Glomerular visceral epithelial cell (primary cell): ENCODE measurements at regions not wholly inside any gene's neighbourhood (a gene's known extent, or its start where the extent isn't known, plus 50 kb on each side); places are given as distances from the start of the nearest gene placed in this dataset.
"Not testable (repeated sequence)": the region's sequence is repeated elsewhere in the genome, so short reads cannot be mapped to it uniquely, and the experiment has no call there.

Experiments used
- DNase-seq: peaks from one replicate; pipeline ENCODE4 v3.0.0-alpha.2; 2016; ENCODE audit errors: extremely low spot score

- no peak for DNase-seq
These were observed 1376.2 kb upstream of the CDH9 start for GRCh38 chr5:28414619-28415018.

- no peak for DNase-seq
These were observed 1370.3 kb upstream of the CDH9 start for GRCh38 chr5:28408651-28409050.

- peak; percentile 86 for DNase-seq
These were observed 1369.8 kb upstream of the CDH9 start for GRCh38 chr5:28408186-28408585.

- no peak for DNase-seq
These were observed 1366.1 kb upstream of the CDH9 start for GRCh38 chr5:28404363-28405071.

- no peak for DNase-seq
These were observed 1365.5 kb upstream of the CDH9 start for GRCh38 chr5:28403846-28404245.

GRCh38 chr5:28402590-28403301 is 1364.4 kb upstream of the CDH9 start:
- DNase-seq: no peak

GRCh38 chr5:28400076-28400475 is 1361.7 kb upstream of the CDH9 start:
- no peak for DNase-seq

- no peak for DNase-seq
These were observed 1360.8 kb upstream of the CDH9 start for GRCh38 chr5:28399211-28399610.

GRCh38 chr5:28398185-28398584 is 1359.8 kb upstream of the CDH9 start:
- no peak for DNase-seq

GRCh38 chr5:28397502-28397941 is 1359.1 kb upstream of the CDH9 start:
- DNase-seq: peak; percentile 64

- no peak for DNase-seq
These were observed 1352.9 kb upstream of the CDH9 start for GRCh38 chr5:28391277-28391676.

GRCh38 chr5:28390341-28390740 is 1352.0 kb upstream of the CDH9 start:
- DNase-seq: no peak

- DNase-seq: not testable (repeated sequence)
These were observed 1351.3 kb upstream of the CDH9 start for GRCh38 chr5:28389727-28390126.

GRCh38 chr5:28388428-28388827 is 1350.0 kb upstream of the CDH9 start:
- no peak for DNase-seq

GRCh38 chr5:28386712-28387111 is 1348.3 kb upstream of the CDH9 start:
- DNase-seq: no peak

GRCh38 chr5:28380167-28380566 is 1341.8 kb upstream of the CDH9 start:
- no peak for DNase-seq

- DNase-seq: peak; percentile 23
These were observed 1336.1 kb upstream of the CDH9 start for GRCh38 chr5:28374492-28374967.

GRCh38 chr5:28370896-28371295 is 1332.5 kb upstream of the CDH9 start:
- no peak for DNase-seq

- DNase-seq: peak; percentile 5
These were observed 1331.0 kb upstream of the CDH9 start for GRCh38 chr5:28369418-28369817.

- DNase-seq: no peak
These were observed 1317.4 kb upstream of the CDH9 start for GRCh38 chr5:28355831-28356230.

- no peak for DNase-seq
These were observed 1308.3 kb upstream of the CDH9 start for GRCh38 chr5:28346696-28347095.

GRCh38 chr5:28344836-28345433 is 1306.5 kb upstream of the CDH9 start:
- peak; percentile 7 for DNase-seq

GRCh38 chr5:28329176-28329575 is 1290.8 kb upstream of the CDH9 start:
- no peak for DNase-seq
